ENCODE measurements at regions not wholly inside any gene's neighbourhood (a gene's known extent, or its start where the extent isn't known, plus 50 kb on each side); places are given as distances from the start of the nearest gene placed in this dataset.

GRCh38 chr6:72497186-72497585 is 124.7 kb upstream of the KCNQ5 start:
- TF ChIP-seq MAX (IDR thresholded peaks at IDR 0.05; ENCODE audit: low read depth, low read length) = no peak
- no peak for TF ChIP-seq ELK1 (IDR thresholded peaks at IDR 0.05; ENCODE audit: low read depth, low read length)
- TF ChIP-seq EP300 (IDR thresholded peaks at IDR 0.05; ENCODE audit: borderline replicate concordance in 1 of 2, control insufficient read depth in 1 of 2, low read depth in 2 of 2, low read length in 2 of 2) = no peak
- no peak for TF ChIP-seq CTCF (IDR thresholded peaks at IDR 0.05 in 2 of 3, conservative IDR thresholded peaks at IDR 0.05 in 1 of 3; ENCODE audit: control insufficient read depth in 2 of 3, extremely low read depth in 1 of 3, insufficient read depth in 1 of 3, low read depth in 3 of 3, low read length in 3 of 3)
- no peak for TF ChIP-seq TAF1 (IDR thresholded peaks at IDR 0.05; ENCODE audit: borderline replicate concordance, low read depth, low read length)
- no peak for TF ChIP-seq REST (IDR thresholded peaks at IDR 0.05; ENCODE audit: low read depth, low read length)
- TF ChIP-seq POLR2A (IDR thresholded peaks at IDR 0.05; ENCODE audit: low read depth, low read length) = no peak
- no peak for TF ChIP-seq JUND (IDR thresholded peaks at IDR 0.05; ENCODE audit: low read depth, low read length)
